PC-9 (cell line): ENCODE measurements at regions not wholly inside any gene's neighbourhood (a gene's known extent, or its start where the extent isn't known, plus 50 kb on each side); places are given as distances from the start of the nearest gene placed in this dataset.

Source experiments
- EZH2 ChIP-seq: fragments of 200-600 bp; sonication (generic); IDR thresholded peaks from 2 replicates; pipeline ENCODE4 v1.8.0; 2017; ENCODE audit warnings: antibody characterized with exemption, low read depth
- TF ChIP-seq, protein P1 (sequence below): fragments of 200-600 bp; sonication (generic); conservative IDR thresholded peaks from 2 replicates; pipeline ENCODE4 v1.6.1; 2017; ENCODE audit warnings: mixed run types, antibody characterized with exemption, mild to moderate bottlenecking, moderate library complexity

DNA sequence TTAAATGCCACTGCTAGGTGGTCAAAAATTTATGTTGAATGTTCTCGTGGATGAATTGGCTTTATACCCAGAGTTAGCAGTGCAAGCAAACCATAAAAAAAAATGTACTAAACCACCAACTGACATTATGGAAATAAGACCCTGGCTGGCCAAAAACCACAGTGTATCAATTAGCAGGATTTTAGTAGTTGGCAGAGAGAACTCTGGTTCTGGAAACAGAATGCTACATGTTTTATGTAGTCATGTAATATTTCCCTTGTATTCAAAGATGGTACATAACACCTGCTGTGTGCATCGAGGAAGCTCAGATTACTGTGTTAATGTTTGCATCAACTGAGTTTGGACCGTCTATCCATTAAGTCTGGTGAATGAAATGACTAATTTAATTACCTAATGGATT lies 618.5 kb downstream of the CCSER2 start:
- TF ChIP-seq, protein P1, sequence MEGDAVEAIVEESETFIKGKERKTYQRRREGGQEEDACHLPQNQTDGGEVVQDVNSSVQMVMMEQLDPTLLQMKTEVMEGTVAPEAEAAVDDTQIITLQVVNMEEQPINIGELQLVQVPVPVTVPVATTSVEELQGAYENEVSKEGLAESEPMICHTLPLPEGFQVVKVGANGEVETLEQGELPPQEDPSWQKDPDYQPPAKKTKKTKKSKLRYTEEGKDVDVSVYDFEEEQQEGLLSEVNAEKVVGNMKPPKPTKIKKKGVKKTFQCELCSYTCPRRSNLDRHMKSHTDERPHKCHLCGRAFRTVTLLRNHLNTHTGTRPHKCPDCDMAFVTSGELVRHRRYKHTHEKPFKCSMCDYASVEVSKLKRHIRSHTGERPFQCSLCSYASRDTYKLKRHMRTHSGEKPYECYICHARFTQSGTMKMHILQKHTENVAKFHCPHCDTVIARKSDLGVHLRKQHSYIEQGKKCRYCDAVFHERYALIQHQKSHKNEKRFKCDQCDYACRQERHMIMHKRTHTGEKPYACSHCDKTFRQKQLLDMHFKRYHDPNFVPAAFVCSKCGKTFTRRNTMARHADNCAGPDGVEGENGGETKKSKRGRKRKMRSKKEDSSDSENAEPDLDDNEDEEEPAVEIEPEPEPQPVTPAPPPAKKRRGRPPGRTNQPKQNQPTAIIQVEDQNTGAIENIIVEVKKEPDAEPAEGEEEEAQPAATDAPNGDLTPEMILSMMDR: no peak
- no peak for TF ChIP-seq EZH2
